ENCODE measurements at regions not wholly inside any gene's neighbourhood (a gene's known extent, or its start where the extent isn't known, plus 50 kb on each side); places are given as distances from the start of the nearest gene placed in this dataset.

DNA sequence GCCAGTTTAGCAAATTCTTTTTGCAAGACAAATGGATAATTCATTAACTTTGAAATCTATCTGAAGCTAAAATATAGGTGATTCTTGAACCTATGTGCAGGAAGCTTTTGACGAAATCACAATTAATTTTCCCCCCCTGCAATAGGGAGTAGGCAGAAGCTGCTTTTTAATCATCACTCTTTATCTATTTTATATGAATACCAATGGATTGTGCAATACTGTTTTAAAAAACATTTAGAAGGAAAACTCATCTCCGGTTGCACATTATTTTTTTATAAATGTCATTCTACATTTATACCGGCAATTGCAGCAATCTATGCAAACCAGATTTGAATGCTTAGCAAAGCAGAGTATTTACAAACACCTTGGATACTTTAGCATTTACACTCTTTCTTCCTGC is 121.1 kb upstream of the TMCO5A start:
- CTCF ChIA-PET, result interaction anchor here (1.1 to 1.8 kb wide), 2 partner anchors 12 to 680 kb away, joined by 3 to 4 read pairs; no protein-coding TSS in a partner anchor
- H3K9me2 ChIP-seq, result no peaks in the 10 kb centered on the region
- H3K27me3 ChIP-seq (ENCODE audit: insufficient read depth), result no peaks in the 10 kb centered on the region
- H3K36me3 ChIP-seq (replicated peaks in 1 of 2; ENCODE audit: control insufficient read depth in 1 of 2, insufficient read depth in 2 of 2, low read length in 1 of 2), result no peaks in the 10 kb centered on the region
- no peak overlapping the region for H3K9ac ChIP-seq
- no peaks in the 10 kb centered on the region for H3K79me2 ChIP-seq (ENCODE audit: insufficient read depth)
- TF ChIP-seq YY1 (IDR thresholded peaks at IDR 0.05; ENCODE audit: low read depth) (no peak), RXRA (IDR thresholded peaks at IDR 0.05; ENCODE audit: borderline replicate concordance, low read depth) (no peak), GABPA (IDR thresholded peaks at IDR 0.05; ENCODE audit: low read depth) (no peak), TEAD4 (IDR thresholded peaks at IDR 0.05; ENCODE audit: borderline replicate concordance, insufficient read depth) (no peak), MXI1 (IDR thresholded peaks at IDR 0.05; ENCODE audit: low read depth, low read length) (no peak), TCF12 (IDR thresholded peaks at IDR 0.05) (no peak)
- TF ChIP-seq, protein P1, sequence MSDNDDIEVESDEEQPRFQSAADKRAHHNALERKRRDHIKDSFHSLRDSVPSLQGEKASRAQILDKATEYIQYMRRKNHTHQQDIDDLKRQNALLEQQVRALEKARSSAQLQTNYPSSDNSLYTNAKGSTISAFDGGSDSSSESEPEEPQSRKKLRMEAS (IDR thresholded peaks at IDR 0.05; ENCODE audit: low read depth), result no peak
- no peak overlapping the region for H3K27ac ChIP-seq (ENCODE audit: low read depth in 2 of 2, low read length in 1 of 2)
- no peak overlapping the region for H2AFZ ChIP-seq (ENCODE audit: low read depth)
- H3K4me1 ChIP-seq (ENCODE audit: control insufficient read depth in 1 of 2, insufficient read depth in 2 of 2, low read depth in 1 of 2, low read length in 1 of 2), result peaks cover 0 to 9% of the 10 kb centered on the region in 2 experiments; a peak in 2 of 4 replicates
- no peak overlapping the region for H3K4me2 ChIP-seq
- no peaks in the 10 kb centered on the region for H3K9me3 ChIP-seq
- 87% methylated on average over 3 of the region's 3 CpGs for WGBS (ENCODE audit: low lambda C conversion rate)
- POLR2A ChIA-PET, result no interaction called here
- DNase-seq, result no peak
- H4K20me1 ChIP-seq (ENCODE audit: insufficient read depth), result no peaks in the 10 kb centered on the region
- H3F3A ChIP-seq (replicated peaks; ENCODE audit: insufficient read depth), result no peaks in the 10 kb centered on the region
- no peak overlapping the region for H3K4me3 ChIP-seq (ENCODE audit: low read depth in 2 of 2, low read length in 1 of 2)

DNA sequence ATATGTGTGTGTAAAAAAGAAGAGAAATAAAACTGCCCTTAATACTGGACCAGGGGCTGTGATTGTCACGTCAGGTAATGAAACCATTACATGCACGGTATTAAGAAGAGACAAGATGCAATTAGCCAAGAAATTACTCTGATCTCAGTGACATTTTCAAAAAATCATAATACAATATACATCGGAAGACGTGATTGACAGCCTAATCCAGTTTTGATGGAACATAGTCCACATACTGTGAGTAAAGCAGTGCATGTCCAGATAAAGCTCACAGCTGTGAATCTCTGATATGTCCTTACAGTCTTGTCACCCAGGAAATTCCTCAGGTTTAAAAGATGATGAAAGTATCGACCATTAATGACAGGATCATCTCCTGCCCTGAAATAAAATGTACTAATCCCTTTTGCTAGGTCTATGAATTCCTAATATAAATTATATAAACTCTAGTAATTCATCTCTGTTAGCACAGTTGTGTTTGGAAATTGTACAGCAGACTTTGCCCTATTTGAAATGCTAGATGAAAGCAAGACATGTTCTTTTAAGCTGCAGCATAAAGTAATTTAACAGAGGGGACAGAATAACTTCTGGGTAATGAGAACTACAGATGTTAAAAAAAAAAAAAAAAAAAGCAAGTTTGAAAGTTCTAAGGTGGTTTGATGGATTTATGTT is 119.5 kb upstream of the TMCO5A start:
- H2AFZ ChIP-seq (ENCODE audit: low read depth), result no peak overlapping the region
- H3K9me2 ChIP-seq, result no peaks in the 10 kb centered on the region
- H3K4me2 ChIP-seq, result no peak overlapping the region
- ChIA-PET CTCF (no interaction called here), POLR2A (no interaction called here)
- TF ChIP-seq RFX5 (IDR thresholded peaks at IDR 0.05; ENCODE audit: low read length), result no peak
- TF ChIP-seq TEAD4 (IDR thresholded peaks at IDR 0.05; ENCODE audit: borderline replicate concordance, insufficient read depth), result no peak
- no peak for TF ChIP-seq SMC3 (IDR thresholded peaks at IDR 0.05; ENCODE audit: low read depth, low read length)
- no peak for TF ChIP-seq ELF1 (IDR thresholded peaks at IDR 0.05)
- no peak for TF ChIP-seq FOXM1 (IDR thresholded peaks at IDR 0.05; ENCODE audit: low read depth)
- TF ChIP-seq EZH2phosphoT487 (IDR thresholded peaks at IDR 0.05; ENCODE audit: borderline replicate concordance, low read depth), result no peak
- no peak for TF ChIP-seq GATA2 (CRISPR knock-in tag; IDR thresholded peaks at IDR 0.05)
- TF ChIP-seq, protein P2, sequence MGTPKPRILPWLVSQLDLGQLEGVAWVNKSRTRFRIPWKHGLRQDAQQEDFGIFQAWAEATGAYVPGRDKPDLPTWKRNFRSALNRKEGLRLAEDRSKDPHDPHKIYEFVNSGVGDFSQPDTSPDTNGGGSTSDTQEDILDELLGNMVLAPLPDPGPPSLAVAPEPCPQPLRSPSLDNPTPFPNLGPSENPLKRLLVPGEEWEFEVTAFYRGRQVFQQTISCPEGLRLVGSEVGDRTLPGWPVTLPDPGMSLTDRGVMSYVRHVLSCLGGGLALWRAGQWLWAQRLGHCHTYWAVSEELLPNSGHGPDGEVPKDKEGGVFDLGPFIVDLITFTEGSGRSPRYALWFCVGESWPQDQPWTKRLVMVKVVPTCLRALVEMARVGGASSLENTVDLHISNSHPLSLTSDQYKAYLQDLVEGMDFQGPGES (IDR thresholded peaks at IDR 0.05; ENCODE audit: low read depth, low read length), result no peak
- TF ChIP-seq TCF12 (IDR thresholded peaks at IDR 0.05), result no peak
- no peak for TF ChIP-seq EP300 (IDR thresholded peaks at IDR 0.05; ENCODE audit: borderline replicate concordance in 1 of 2, low read depth in 1 of 2, low read length in 1 of 2)
- TF ChIP-seq MXI1 (IDR thresholded peaks at IDR 0.05; ENCODE audit: low read depth, low read length), result no peak
- TF ChIP-seq SIN3A (IDR thresholded peaks at IDR 0.05; ENCODE audit: borderline replicate concordance, low read depth, low read length), result no peak
- no peak for TF ChIP-seq GABPA (IDR thresholded peaks at IDR 0.05; ENCODE audit: low read depth)
- no peak overlapping the region for H3K4me3 ChIP-seq (ENCODE audit: low read depth in 2 of 2, low read length in 1 of 2)
- no peak overlapping the region for H3K9ac ChIP-seq
- no peak for DNase-seq
- no peaks in the 10 kb centered on the region for H3F3A ChIP-seq (replicated peaks; ENCODE audit: insufficient read depth)
- H4K20me1 ChIP-seq (ENCODE audit: insufficient read depth), result no peaks in the 10 kb centered on the region
- no peaks in the 10 kb centered on the region for H3K79me2 ChIP-seq (ENCODE audit: insufficient read depth)
- WGBS (ENCODE audit: low lambda C conversion rate), result 79% methylated on average over 5 of the region's 5 CpGs
- H3K27me3 ChIP-seq (ENCODE audit: insufficient read depth), result no peaks in the 10 kb centered on the region
- H3K27ac ChIP-seq (ENCODE audit: low read depth in 2 of 2, low read length in 1 of 2), result no peak overlapping the region; a peak in 1 of 4 replicates
- peaks cover 3 to 21% of the 10 kb centered on the region in 2 experiments; a peak in 2 of 4 replicates for H3K4me1 ChIP-seq (ENCODE audit: control insufficient read depth in 1 of 2, insufficient read depth in 2 of 2, low read depth in 1 of 2, low read length in 1 of 2)
- no peaks in the 10 kb centered on the region for H3K36me3 ChIP-seq (replicated peaks in 1 of 2; ENCODE audit: control insufficient read depth in 1 of 2, insufficient read depth in 2 of 2, low read length in 1 of 2)
- H3K9me3 ChIP-seq, result no peaks in the 10 kb centered on the region

Data from SK-N-SH (cell line).